Kidney epithelial cell (primary cell): ENCODE measurements at regions not wholly inside any gene's neighbourhood (a gene's known extent, or its start where the extent isn't known, plus 50 kb on each side); places are given as distances from the start of the nearest gene placed in this dataset.

ENCODE experiments used
- DNase-seq: peaks from one replicate; pipeline ENCODE4 v3.0.0-alpha.2; 2010; ENCODE audit warnings: low read depth
- H3K27me3 ChIP-seq: 2 replicates; pipeline ENCODE4 v1.6.0; 2011; ENCODE audit warnings: low read length; ENCODE audit not compliant: control insufficient read depth, insufficient read depth
- H3K36me3 ChIP-seq: 2 replicates; pipeline ENCODE4 v1.5.1; 2011; ENCODE audit warnings: low read length; ENCODE audit not compliant: control insufficient read depth, insufficient read depth
- H3K4me3 ChIP-seq: 2 replicates; pipeline ENCODE4 v1.5.1; 2011; ENCODE audit warnings: low read depth, mild to moderate bottlenecking, control low read depth, low read length
- CTCF ChIP-seq: IDR thresholded peaks from 2 replicates; pipeline ENCODE4 v1.5.1; 2011; ENCODE audit warnings: mild to moderate bottlenecking, moderate library complexity, low read length, control low read depth, inconsistent platforms; ENCODE audit not compliant: insufficient read depth, poor library complexity, severe bottlenecking

- Histone ChIP-seq H3K4me3 (no peak overlapping the region), H3K36me3 (no peaks in the 10 kb centered on the region), H3K27me3 (no peaks in the 10 kb centered on the region)
- no peak for DNase-seq
- TF ChIP-seq CTCF: no peak
These were observed 78.4 kb upstream of the PPM1H start for GRCh38 chr12:63013302-63013701.

DNA sequence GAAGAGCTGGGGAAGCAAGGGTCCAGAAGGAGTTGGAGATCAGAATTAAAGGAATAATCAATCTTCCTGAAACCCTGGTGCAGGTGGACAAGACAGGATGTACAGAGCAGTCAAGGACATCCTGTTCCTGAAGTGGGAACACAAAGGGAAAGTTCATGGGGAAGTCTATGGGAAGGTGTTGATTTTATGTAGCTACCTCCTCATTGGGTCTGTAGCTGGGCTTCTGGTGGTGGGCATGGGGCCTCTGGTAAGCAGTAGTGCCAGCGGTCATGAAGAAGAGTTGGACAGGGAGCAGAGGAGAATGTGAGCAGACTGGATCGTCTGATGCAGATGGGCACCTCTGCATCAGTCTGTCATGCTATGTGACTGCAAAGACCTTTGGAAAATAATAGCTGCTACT lies 75.7 kb upstream of the PPM1H start:
- no peak for TF ChIP-seq CTCF
- Histone ChIP-seq H3K36me3 (no peaks in the 10 kb centered on the region), H3K27me3 (no peaks in the 10 kb centered on the region), H3K4me3 (no peak overlapping the region)
- no peak for DNase-seq

GRCh38 chr12:63008372-63008771 lies 73.4 kb upstream of the PPM1H start:
- DNase-seq: no peak
- Histone ChIP-seq H3K36me3 (no peaks in the 10 kb centered on the region), H3K27me3 (no peaks in the 10 kb centered on the region), H3K4me3 (no peak overlapping the region)
- no peak for TF ChIP-seq CTCF

DNA sequence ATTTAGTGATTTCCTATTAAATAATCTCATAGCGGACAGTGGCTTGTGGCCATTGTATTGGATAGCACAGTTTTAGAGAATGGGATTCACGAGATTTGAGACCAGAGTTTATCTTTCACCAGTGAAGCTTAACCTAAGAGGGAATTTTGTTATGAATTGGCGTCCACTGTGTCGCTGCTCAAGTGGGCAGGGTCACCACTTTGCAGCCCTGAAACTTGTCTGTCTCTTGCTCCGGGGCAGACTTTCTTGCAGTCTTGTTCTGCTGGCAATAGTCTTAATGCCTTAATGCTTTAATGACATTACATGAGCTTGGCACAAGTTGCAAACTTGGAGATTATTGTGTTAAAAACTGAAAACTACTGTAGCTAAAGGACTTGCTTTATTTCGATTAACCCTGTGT lies 72.8 kb upstream of the PPM1H start:
- no peaks in the 10 kb centered on the region for H3K36me3 ChIP-seq
- H3K4me3 ChIP-seq: no peak overlapping the region
- no peaks in the 10 kb centered on the region for H3K27me3 ChIP-seq
- no peak for TF ChIP-seq CTCF
- DNase-seq: no peak

DNA sequence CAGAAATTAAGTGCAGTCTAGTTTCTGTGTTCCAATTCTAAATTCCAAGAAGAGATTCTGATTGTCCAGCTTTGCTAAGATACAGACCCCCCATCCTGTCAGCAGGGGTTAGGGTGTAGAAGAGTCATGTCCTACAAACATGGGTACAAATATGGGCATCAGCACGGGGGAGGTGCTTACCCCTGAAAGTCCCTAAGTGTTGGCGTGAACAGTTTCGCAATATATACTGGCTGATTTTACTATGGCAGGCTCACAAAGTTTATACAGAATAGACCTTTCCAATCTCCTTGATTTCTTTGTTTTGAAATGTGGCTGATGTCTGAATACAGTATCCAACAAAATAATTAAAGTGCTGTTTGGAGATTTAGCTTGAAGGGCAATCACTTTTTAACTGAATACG lies 71.6 kb upstream of the PPM1H start:
- DNase-seq: no peak
- Histone ChIP-seq H3K4me3 (no peak overlapping the region), H3K36me3 (no peaks in the 10 kb centered on the region), H3K27me3 (no peaks in the 10 kb centered on the region)
- no peak for TF ChIP-seq CTCF

- H3K36me3 ChIP-seq: no peaks in the 10 kb centered on the region
- DNase-seq: no peak
- TF ChIP-seq CTCF: no peak
These were observed 70.4 kb upstream of the PPM1H start for GRCh38 chr12:63005382-63005781.

More at GRCh38 chr12:63005382-63005781, 70.4 kb upstream of the PPM1H start:
- Histone ChIP-seq H3K4me3 (no peak overlapping the region), H3K27me3 (no peaks in the 10 kb centered on the region)
